HK-2 (cell line): ENCODE measurements at regions not wholly inside any gene's neighbourhood (a gene's known extent, or its start where the extent isn't known, plus 50 kb on each side); places are given as distances from the start of the nearest gene placed in this dataset.

Experiments
- DNase-seq: peaks from one replicate; pipeline ENCODE4 v3.0.0-alpha.2; 2018; ENCODE audit not compliant: unreplicated experiment

- no peak for DNase-seq
Measured at GRCh38 chr1:239785576-239785975, 306.1 kb upstream of the FMN2 start.

GRCh38 chr1:239786464-239786863 lies 305.2 kb upstream of the FMN2 start:
- DNase-seq = no peak

DNA sequence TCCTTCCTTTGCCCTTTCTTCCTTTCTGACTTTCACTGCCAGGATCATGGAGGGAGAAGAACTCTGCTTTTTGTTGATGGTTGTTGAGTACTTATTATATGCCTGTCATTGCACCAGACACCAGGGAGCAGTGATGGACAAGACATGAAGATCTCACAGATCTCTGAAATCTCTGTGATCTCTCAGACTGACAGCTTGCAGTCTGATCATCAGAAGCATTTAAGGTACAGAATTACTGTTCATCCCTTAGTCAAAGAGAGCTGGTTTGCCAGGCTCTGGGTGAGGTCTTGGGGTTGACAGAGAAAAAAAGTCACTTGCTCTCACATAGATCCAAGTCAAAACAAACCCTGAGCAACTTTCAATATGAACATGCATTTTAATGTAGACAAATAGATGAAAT lies 299.5 kb upstream of the FMN2 start:
- DNase-seq = no peak

DNA sequence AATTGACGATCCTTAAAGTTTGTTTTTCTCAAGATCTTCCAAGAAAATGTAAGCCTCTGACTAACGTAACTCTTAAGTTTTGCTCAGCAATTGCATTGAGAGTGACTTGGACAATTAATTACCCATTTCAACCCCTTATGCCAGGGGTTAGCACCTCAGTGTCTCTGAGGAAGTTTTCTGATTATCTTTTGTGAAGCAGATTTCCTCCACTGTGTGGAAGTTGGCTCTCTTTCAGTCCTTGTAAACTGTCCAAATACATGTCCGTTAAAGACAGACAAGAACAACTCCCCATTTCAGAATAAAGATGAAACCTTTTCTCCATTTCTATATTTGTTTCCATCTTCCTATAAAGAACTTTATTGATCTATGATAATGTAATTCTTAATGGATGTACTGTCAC lies 296.4 kb upstream of the FMN2 start:
- DNase-seq = no peak

- no peak for DNase-seq
Measured at GRCh38 chr1:239799617-239800016, 292.1 kb upstream of the FMN2 start.

DNA sequence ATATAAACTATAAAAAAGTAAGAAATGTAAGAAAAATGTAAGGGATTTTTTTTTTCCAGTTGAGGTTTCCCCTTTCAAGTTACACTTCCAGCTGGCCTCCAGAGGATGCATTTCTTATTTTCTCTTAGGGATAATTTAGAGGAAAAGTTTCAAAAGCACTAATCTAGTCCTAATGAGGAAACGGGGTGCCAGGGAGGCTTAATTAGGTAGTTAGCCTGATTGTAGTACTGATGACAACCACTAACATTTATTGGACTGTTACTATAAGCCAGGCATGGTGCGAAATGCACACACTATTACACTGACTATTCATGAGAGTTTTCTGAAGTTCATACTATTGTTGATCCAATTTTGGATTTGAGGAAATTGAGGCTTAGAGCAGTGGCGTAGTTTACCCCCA lies 290.8 kb upstream of the FMN2 start:
- no peak for DNase-seq

DNA sequence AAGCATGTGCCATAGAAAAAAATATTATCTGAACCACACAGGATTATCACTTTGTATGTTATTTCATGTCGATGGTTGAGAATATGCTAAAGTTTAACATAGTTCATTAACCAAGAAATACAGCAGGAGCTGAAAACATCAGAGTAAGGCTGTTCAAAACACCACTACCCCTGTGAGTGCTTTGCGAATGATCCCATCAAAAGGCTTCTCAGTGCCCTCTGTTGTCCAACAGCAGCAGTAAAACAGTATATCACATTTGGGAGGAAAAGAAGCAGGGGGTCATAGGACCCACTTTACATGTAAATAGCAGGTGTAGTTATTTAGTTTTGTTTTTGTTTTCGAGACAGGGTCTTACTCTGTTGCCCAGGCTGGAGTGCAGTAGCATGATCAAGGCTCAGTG lies 289.4 kb upstream of the FMN2 start:
- no peak for DNase-seq

DNA sequence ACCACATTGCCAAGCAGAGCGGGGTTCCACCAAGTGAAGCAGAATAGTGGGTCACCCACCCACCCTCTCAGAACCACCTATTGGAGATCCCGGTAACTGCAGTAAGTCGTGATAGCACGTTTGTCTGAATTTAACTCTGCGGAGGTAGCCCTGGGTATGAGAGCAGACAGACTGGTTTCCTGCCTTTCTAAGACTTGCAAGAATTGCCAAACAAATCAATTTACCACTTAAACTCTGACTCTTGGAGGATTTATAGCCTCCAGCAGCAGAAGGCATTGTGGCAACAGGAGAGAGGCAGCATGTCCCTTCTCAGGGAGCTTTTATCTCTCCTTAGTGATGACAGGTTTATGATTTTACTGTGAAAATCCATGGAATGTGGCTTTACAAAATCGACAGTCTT lies 287.9 kb upstream of the FMN2 start:
- no peak for DNase-seq

DNA sequence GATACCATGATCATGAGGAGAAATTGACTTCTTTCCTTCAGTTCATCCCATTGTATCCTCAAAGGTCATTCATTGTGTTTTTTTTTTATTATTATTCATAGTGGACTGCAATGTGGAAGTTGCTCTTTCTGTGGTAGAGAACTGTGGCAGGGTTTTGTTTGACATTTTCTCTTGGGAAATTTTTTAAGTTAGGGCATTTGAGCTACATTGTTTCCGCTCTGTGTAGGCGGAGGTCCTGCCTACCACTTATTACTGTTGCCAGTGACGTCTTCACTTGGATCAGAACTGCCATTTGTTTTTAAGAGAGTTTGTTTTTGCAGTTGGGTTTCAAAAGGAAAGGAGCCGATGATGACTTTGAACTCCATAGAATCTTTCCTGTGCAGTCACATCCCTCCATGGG lies 287.4 kb upstream of the FMN2 start:
- DNase-seq = no peak

GRCh38 chr1:239805042-239805441 lies 286.6 kb upstream of the FMN2 start:
- DNase-seq = no peak

- DNase-seq = no peak
Measured at GRCh38 chr1:239805851-239806772, 285.6 kb upstream of the FMN2 start.

DNA sequence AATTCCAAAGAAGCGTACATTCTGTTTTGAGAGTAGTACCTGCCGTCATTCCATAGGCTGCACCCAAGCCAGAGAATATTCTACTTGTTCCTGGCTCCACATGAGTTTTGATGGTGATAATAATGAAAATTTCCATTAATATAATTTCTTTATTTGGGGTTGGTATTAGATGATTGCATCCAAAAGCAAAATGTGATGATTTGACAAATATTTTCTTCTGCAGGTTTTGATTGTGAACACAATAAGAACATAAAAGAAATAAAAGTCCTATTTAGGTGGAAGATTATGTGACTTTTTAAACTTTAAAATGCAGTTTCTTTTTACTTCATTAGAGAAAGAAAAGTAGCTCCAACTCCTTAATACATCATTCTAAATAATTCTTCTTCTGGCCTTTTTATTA lies 284.8 kb upstream of the FMN2 start:
- no peak for DNase-seq

DNA sequence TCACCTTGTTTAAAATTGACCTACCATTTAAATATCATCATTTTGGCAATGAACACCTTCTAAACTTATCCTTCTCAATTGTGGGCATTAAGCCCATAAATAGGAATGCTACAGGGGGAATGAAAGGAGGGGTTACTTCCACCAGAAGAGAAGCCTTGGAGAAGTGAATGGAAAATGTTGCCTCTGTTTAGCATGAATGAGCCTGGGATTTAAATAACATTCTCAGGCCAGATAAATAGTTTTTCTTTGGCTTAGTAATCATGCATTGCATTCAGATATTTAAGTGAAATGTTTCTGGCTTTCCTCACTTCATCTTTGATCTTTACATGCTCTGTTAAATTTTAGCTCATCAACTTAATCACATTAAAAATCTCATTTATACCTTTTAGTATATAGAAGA lies 284.3 kb upstream of the FMN2 start:
- no peak for DNase-seq

- no peak for DNase-seq
Measured at GRCh38 chr1:239810061-239810481, 281.6 kb upstream of the FMN2 start.

GRCh38 chr1:239811211-239811885 lies 280.3 kb upstream of the FMN2 start:
- DNase-seq = no peak

- DNase-seq = no peak
Measured at GRCh38 chr1:239812580-239812979, 279.1 kb upstream of the FMN2 start.

GRCh38 chr1:239814306-239814881 lies 277.3 kb upstream of the FMN2 start:
- DNase-seq = peak; percentile 49

DNA sequence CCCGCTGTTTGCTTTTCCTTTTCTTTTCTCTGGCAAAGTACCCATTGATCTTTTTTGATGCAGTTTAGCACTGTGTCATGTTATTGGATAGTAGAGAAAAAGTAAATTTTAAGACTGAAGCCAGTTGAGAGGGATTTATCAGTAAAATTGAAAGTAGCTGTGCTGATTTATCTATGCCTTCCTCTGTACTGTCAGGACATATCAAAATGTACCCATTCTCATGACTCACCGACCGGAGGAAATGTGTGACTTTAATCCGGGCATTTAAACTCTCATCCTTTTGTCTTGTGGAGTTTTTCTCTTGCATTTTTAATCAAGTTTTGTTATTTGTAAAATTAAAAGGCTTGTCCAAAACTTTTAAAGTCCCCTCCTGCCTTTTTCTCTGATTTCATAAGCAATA lies 276.6 kb upstream of the FMN2 start:
- no peak for DNase-seq

- peak; percentile 57 for DNase-seq
Measured at GRCh38 chr1:239816081-239816782, 275.5 kb upstream of the FMN2 start.

DNA sequence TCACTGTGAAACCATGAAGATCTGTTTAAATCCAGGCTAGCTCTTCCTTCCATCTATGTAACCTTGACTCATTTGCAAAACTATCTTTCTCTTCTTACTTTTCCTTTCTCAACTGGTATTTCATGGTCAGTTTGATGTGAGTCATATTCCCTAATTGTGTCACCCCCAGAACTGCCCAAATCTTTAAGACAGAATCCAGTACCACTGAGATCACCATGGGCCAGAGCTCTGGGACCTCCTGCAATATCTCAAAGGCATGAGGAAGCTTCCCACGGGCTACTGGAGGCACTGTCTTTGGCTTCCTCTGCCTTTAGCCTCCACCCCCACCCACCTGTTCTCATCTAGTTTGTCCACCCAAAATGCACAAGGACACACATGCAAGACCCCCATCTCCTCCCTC lies 274.4 kb upstream of the FMN2 start:
- DNase-seq = no peak

GRCh38 chr1:239817801-239818200 lies 273.9 kb upstream of the FMN2 start:
- no peak for DNase-seq

- DNase-seq = no peak
Measured at GRCh38 chr1:239819096-239819495, 272.6 kb upstream of the FMN2 start.
